ENCODE measurements at regions not wholly inside any gene's neighbourhood (a gene's known extent, or its start where the extent isn't known, plus 50 kb on each side); places are given as distances from the start of the nearest gene placed in this dataset.

- DNase-seq (ENCODE audit: low read depth): no peak
- ChIA-PET CTCF (no interaction called here), POLR2A (no interaction called here)
- no peak for TF ChIP-seq CTCF (IDR thresholded peaks at IDR 0.05; ENCODE audit: insufficient read depth, low read depth, low read length)
- Histone ChIP-seq H3K4me3 (ENCODE audit: low read depth, low read length) (no peak overlapping the region), H3K36me3 (ENCODE audit: control insufficient read depth, insufficient read depth, low read length) (no peaks in the 10 kb centered on the region), H3K27me3 (ENCODE audit: control insufficient read depth, insufficient read depth, low read length) (no peaks in the 10 kb centered on the region)
These were observed 533.5 kb downstream of the ZNF608 start for GRCh38 chr5:124212934-124213333.

GRCh38 chr5:124210111-124210910 is 536.1 kb downstream of the ZNF608 start:
- ChIA-PET POLR2A (no interaction called here), CTCF (no interaction called here)
- DNase-seq (ENCODE audit: low read depth): no peak
- no peaks in the 10 kb centered on the region for H3K27me3 ChIP-seq (ENCODE audit: control insufficient read depth, insufficient read depth, low read length)
- H3K4me3 ChIP-seq (ENCODE audit: low read depth, low read length): no peak overlapping the region
- H3K36me3 ChIP-seq (ENCODE audit: control insufficient read depth, insufficient read depth, low read length): no peaks in the 10 kb centered on the region
- no peak for TF ChIP-seq CTCF (IDR thresholded peaks at IDR 0.05; ENCODE audit: insufficient read depth, low read depth, low read length)

- DNase-seq (ENCODE audit: low read depth): no peak
- Histone ChIP-seq H3K4me3 (ENCODE audit: low read depth, low read length) (no peak overlapping the region), H3K27me3 (ENCODE audit: control insufficient read depth, insufficient read depth, low read length) (no peaks in the 10 kb centered on the region), H3K36me3 (ENCODE audit: control insufficient read depth, insufficient read depth, low read length) (no peaks in the 10 kb centered on the region)
- TF ChIP-seq CTCF (IDR thresholded peaks at IDR 0.05; ENCODE audit: insufficient read depth, low read depth, low read length): no peak
- ChIA-PET POLR2A (no interaction called here), CTCF (interaction anchor here (1.1 kb wide), 1 partner anchor 9 kb away, joined by 3 read pairs; no protein-coding TSS in a partner anchor)
These were observed 539.3 kb downstream of the ZNF608 start for GRCh38 chr5:124207118-124207517.

GRCh38 chr5:124206540-124206939 is 539.9 kb downstream of the ZNF608 start:
- Histone ChIP-seq H3K27me3 (ENCODE audit: control insufficient read depth, insufficient read depth, low read length) (no peaks in the 10 kb centered on the region), H3K36me3 (ENCODE audit: control insufficient read depth, insufficient read depth, low read length) (no peaks in the 10 kb centered on the region), H3K4me3 (ENCODE audit: low read depth, low read length) (no peak overlapping the region)
- ChIA-PET POLR2A (no interaction called here), CTCF (interaction anchor here (1.1 kb wide), 1 partner anchor 8 kb away, joined by 3 read pairs; no protein-coding TSS in a partner anchor)
- DNase-seq (ENCODE audit: low read depth): no peak
- no peak for TF ChIP-seq CTCF (IDR thresholded peaks at IDR 0.05; ENCODE audit: insufficient read depth, low read depth, low read length)

GRCh38 chr5:124203303-124203702 is 543.1 kb downstream of the ZNF608 start:
- no peak for DNase-seq (ENCODE audit: low read depth)
- POLR2A ChIA-PET: interaction anchor here (0.5 kb wide), 1 partner anchor 36 kb away, joined by 4 read pairs; no protein-coding TSS in a partner anchor
- CTCF ChIA-PET: no interaction called here
- Histone ChIP-seq H3K27me3 (ENCODE audit: control insufficient read depth, insufficient read depth, low read length) (no peaks in the 10 kb centered on the region), H3K4me3 (ENCODE audit: low read depth, low read length) (no peak overlapping the region), H3K36me3 (ENCODE audit: control insufficient read depth, insufficient read depth, low read length) (no peaks in the 10 kb centered on the region)
- TF ChIP-seq CTCF (IDR thresholded peaks at IDR 0.05; ENCODE audit: insufficient read depth, low read depth, low read length): no peak
